Mesothelial cell of epicardium (in vitro differentiated cells): ENCODE measurements at regions not wholly inside any gene's neighbourhood (a gene's known extent, or its start where the extent isn't known, plus 50 kb on each side); places are given as distances from the start of the nearest gene placed in this dataset.

Experiments used
- DNase-seq, 2 experiments: peaks; one replicate each; pipeline ENCODE4 v3.0.0; 2021; ENCODE audit warnings: low spot score in 2 of 2; ENCODE audit not compliant: unreplicated experiment in 2 of 2
- H3K27ac Mint-ChIP-seq: 2 replicates; pipeline ENCODE4 v1.8.0; 2021; ENCODE audit warnings: mixed read lengths
- H3K27me3 Mint-ChIP-seq: 2 replicates; pipeline ENCODE4 v1.8.0; 2021; ENCODE audit warnings: low read depth, mixed read lengths
- H3K36me3 Mint-ChIP-seq: 2 replicates; pipeline ENCODE4 v1.8.0; 2021; ENCODE audit warnings: mixed read lengths
- H3K4me1 Mint-ChIP-seq: 2 replicates; pipeline ENCODE4 v1.8.0; 2021; ENCODE audit warnings: mixed read lengths
- H3K4me3 Mint-ChIP-seq: 2 replicates; pipeline ENCODE4 v1.8.0; 2021; ENCODE audit warnings: mild to moderate bottlenecking, moderate library complexity, mixed read lengths
- H3K9me3 Mint-ChIP-seq: 2 replicates; pipeline ENCODE4 v1.8.0; 2021; ENCODE audit warnings: mixed read lengths
- CTCF ChIP-seq: fragments of 200-600 bp; sonication (generic); IDR thresholded peaks from one replicate; pipeline ENCODE4 v1.5.0; 2021; ENCODE audit warnings: antibody characterized with exemption; ENCODE audit not compliant: unreplicated experiment

GRCh38 chr3:159252274-159252673 lies 450.4 kb downstream of the MFSD1 start:
- no peak for DNase-seq
- peaks cover 3% of the 10 kb centered on the region for H3K36me3 Mint-ChIP-seq
- no peak overlapping the region for H3K4me3 Mint-ChIP-seq

GRCh38 chr3:159252772-159253384 lies 451.0 kb downstream of the MFSD1 start:
- peaks cover 44% of the 10 kb centered on the region for H3K27me3 Mint-ChIP-seq
- no peaks in the 10 kb centered on the region for H3K4me1 Mint-ChIP-seq
- H3K9me3 Mint-ChIP-seq = peaks cover 15% of the 10 kb centered on the region
- TF ChIP-seq CTCF = no peak
- H3K36me3 Mint-ChIP-seq = peaks cover 3% of the 10 kb centered on the region
- no peak overlapping the region for H3K4me3 Mint-ChIP-seq
- DNase-seq = no peak
- no peak overlapping the region for H3K27ac Mint-ChIP-seq

More at GRCh38 chr3:159252274-159252673, 450.4 kb downstream of the MFSD1 start:
- peaks cover 43% of the 10 kb centered on the region for H3K27me3 Mint-ChIP-seq
- no peak overlapping the region for H3K27ac Mint-ChIP-seq
- H3K9me3 Mint-ChIP-seq = peaks cover 15% of the 10 kb centered on the region
- no peaks in the 10 kb centered on the region for H3K4me1 Mint-ChIP-seq
- TF ChIP-seq CTCF = no peak

GRCh38 chr3:159253860-159254259 lies 452.0 kb downstream of the MFSD1 start:
- no peak for DNase-seq
- Mint-ChIP-seq H3K27me3 (peaks cover 51% of the 10 kb centered on the region), H3K9me3 (peaks cover 15% of the 10 kb centered on the region), H3K4me1 (no peaks in the 10 kb centered on the region), H3K36me3 (peaks cover 3% of the 10 kb centered on the region), H3K4me3 (no peak overlapping the region), H3K27ac (no peak overlapping the region)
- TF ChIP-seq CTCF = no peak

- Mint-ChIP-seq H3K27ac (no peak overlapping the region), H3K36me3 (peaks cover 2% of the 10 kb centered on the region), H3K4me3 (no peak overlapping the region), H3K4me1 (no peaks in the 10 kb centered on the region), H3K27me3 (peaks cover 68% of the 10 kb centered on the region), H3K9me3 (peaks cover 6% of the 10 kb centered on the region)
- no peak for TF ChIP-seq CTCF
- no peak for DNase-seq
These were observed 456.1 kb downstream of the MFSD1 start for GRCh38 chr3:159257954-159258353.

GRCh38 chr3:159258934-159259333 lies 457.1 kb downstream of the MFSD1 start:
- DNase-seq = no peak
- H3K9me3 Mint-ChIP-seq = no peaks in the 10 kb centered on the region
- H3K27ac Mint-ChIP-seq = no peak overlapping the region
- no peak for TF ChIP-seq CTCF
- H3K36me3 Mint-ChIP-seq = no peaks in the 10 kb centered on the region
- no peaks in the 10 kb centered on the region for H3K4me1 Mint-ChIP-seq
- H3K27me3 Mint-ChIP-seq = peaks cover 63% of the 10 kb centered on the region
- no peak overlapping the region for H3K4me3 Mint-ChIP-seq
